Right lobe of liver (tissue), 4 donors: ENCODE measurements at regions not wholly inside any gene's neighbourhood (a gene's known extent, or its start where the extent isn't known, plus 50 kb on each side); places are given as distances from the start of the nearest gene placed in this dataset.

Experiments used
- POLR2A ChIP-seq: fragments of 450-650 bp; IDR thresholded peaks from one replicate; pipeline ENCODE4 v1.6.1; 2017; ENCODE audit warnings: antibody characterized with exemption, mild to moderate bottlenecking
- TF ChIP-seq, protein P1 (sequence below), 4 donors: fragments of 200-600 bp in 3 of 4; fragments of 450-650 bp in 1 of 4; IDR thresholded peaks; one replicate each; pipeline versions ENCODE4 v1.5.1 to v1.8.0; 2016 to 2022; ENCODE audit warnings: antibody characterized with exemption in 4 of 4, mild to moderate bottlenecking in 2 of 4
- donor health status: DM: no; HTN: no; CAD: no.
- donor health status: DM: no; HTN: no; CAD: no.
- donor health status: DM: no; HTN: yes; CAD: no.

DNA sequence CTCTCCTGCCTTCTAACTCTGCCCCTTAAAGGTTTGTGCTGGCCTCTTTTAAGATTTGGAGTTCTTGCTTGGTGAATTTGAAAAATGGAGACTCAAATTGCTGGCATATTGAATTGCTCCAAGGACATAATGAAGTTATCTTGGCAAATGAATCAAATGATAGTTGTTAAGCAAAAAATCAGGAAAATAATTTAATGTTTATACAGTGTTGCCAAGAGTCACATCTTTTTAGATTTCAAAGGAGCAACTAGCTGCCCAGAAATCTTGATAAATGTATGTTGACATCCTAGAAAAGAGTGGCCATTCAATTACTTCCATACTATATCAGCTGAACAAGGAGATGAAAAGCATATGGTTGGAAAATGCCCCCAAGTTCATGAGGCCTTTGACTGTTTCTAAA is 610.0 kb upstream of the LCORL start:
- TF ChIP-seq POLR2A = no peak
- TF ChIP-seq, protein P1, sequence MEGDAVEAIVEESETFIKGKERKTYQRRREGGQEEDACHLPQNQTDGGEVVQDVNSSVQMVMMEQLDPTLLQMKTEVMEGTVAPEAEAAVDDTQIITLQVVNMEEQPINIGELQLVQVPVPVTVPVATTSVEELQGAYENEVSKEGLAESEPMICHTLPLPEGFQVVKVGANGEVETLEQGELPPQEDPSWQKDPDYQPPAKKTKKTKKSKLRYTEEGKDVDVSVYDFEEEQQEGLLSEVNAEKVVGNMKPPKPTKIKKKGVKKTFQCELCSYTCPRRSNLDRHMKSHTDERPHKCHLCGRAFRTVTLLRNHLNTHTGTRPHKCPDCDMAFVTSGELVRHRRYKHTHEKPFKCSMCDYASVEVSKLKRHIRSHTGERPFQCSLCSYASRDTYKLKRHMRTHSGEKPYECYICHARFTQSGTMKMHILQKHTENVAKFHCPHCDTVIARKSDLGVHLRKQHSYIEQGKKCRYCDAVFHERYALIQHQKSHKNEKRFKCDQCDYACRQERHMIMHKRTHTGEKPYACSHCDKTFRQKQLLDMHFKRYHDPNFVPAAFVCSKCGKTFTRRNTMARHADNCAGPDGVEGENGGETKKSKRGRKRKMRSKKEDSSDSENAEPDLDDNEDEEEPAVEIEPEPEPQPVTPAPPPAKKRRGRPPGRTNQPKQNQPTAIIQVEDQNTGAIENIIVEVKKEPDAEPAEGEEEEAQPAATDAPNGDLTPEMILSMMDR (IDR thresholded peaks at IDR 0.05) = no peak
